Spleen (tissue), 7 donors: ENCODE measurements at regions not wholly inside any gene's neighbourhood (a gene's known extent, or its start where the extent isn't known, plus 50 kb on each side); places are given as distances from the start of the nearest gene placed in this dataset.

ENCODE experiments used
- CTCF ChIP-seq, 11 experiments: fragments of 200-600 bp in 7 of 11; fragments of 450-650 bp in 4 of 11; sonication (generic) in 4 of 11; IDR thresholded peaks in 8 of 11; conservative IDR thresholded peaks in 3 of 11; 1 replicate in 7 of 11; 2 replicates in 4 of 11; pipeline versions ENCODE4 v1.4.0 to v1.8.0; 2016 to 2021; ENCODE audit warnings: antibody characterized with exemption in 11 of 11, inconsistent platforms in 4 of 11, mild to moderate bottlenecking in 1 of 11
- POLR2A ChIP-seq, 3 donors: fragments of 450-650 bp; IDR thresholded peaks; one replicate each; pipeline ENCODE4 v1.5.1; 2017; ENCODE audit warnings: antibody characterized with exemption in 3 of 3, mild to moderate bottlenecking in 1 of 3
- POLR2AphosphoS5 ChIP-seq, 3 donors: sonication (generic); formaldehyde crosslinking; IDR thresholded peaks; one replicate each; pipeline ENCODE4 v1.5.1; 2017; ENCODE audit warnings: antibody characterized with exemption in 3 of 3
- donor health status: DM: no; HTN: no; CAD: no; lungs with moderate emphysema.
- donor health status: DM: no; HTN: no; CAD: no.
- donor health status: DM: no; HTN: no; CAD: no.

DNA sequence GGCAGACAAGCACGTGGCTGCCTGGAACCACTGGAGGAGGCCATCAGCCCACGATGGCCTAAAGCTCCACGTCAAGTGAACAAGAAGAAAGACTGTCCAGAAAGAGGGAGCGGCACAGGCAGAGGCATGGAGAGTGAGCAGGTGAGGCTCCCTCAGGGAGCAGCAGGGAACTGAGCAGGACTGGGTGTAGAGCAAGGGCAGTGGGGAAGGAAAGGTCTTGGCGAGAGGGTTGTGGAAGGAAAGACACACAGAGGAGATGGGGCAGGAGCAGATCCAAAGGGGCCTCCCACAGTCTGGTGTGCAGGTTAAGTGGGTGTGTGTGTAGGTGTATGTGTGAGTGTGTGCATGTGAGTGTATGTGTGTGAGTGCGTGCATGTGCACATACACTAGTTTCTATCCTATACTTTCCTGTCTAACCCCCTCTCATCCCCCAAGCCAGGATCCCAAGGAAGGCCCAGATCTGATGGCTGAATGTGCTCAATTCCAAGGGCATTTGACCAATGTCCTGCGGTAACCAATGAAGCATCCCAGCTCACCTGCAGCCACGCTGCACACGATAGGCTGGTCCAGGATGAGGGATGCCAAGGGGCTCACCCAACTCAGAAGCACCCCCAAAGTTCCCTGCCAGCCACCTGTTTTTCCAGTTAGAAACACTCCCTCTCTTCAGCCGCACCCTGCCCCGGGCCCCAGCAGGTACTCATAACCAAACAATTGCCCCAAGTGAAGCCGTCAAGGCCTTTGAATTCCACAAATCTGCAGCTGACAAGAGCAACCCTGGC, 262.5 kb upstream of the RAB6C start:
- TF ChIP-seq CTCF (IDR thresholded peaks at IDR 0.05 in 8 of 11, conservative IDR thresholded peaks at IDR 0.05 in 3 of 11) (no peak), POLR2A (IDR thresholded peaks at IDR 0.05) (no peak), POLR2AphosphoS5 (IDR thresholded peaks at IDR 0.05) (no peak)
